CD4-positive, CD25-positive, alpha-beta regulatory T cell (primary cell): ENCODE measurements at regions not wholly inside any gene's neighbourhood (a gene's known extent, or its start where the extent isn't known, plus 50 kb on each side); places are given as distances from the start of the nearest gene placed in this dataset.

Experiments used
- ATAC-seq, 2 donors: fragments of 150-1000 bp; cut with Tn5 transposase; one replicate each; pipeline ENCODE4 v1.10.0; 2021; ENCODE audit warnings: low read depth in 2 of 2, moderate number of reproducible peaks in 2 of 2, moderate library complexity in 1 of 2
- DNase-seq, 3 donors: peaks; one replicate each; pipeline versions ENCODE4 v3.0.0 to v3.0.0-alpha.2; 2012 to 2022; ENCODE audit warnings: mixed read lengths in 1 of 3
- H3K27ac ChIP-seq: one replicate; pipeline ENCODE4 v1.7.0; 2013; ENCODE audit warnings: mild to moderate bottlenecking, low read length; ENCODE audit not compliant: insufficient read depth, poor library complexity, severe bottlenecking
- H3K27me3 ChIP-seq: one replicate; pipeline ENCODE4 v1.7.0; 2013; ENCODE audit warnings: low read length; ENCODE audit not compliant: control insufficient read depth, insufficient read depth
- H3K36me3 ChIP-seq: one replicate; pipeline ENCODE4 v1.7.0; 2013; ENCODE audit warnings: mild to moderate bottlenecking, low read length, moderate library complexity; ENCODE audit not compliant: control insufficient read depth, insufficient read depth
- H3K4me1 ChIP-seq: 2 replicates; pipeline ENCODE4 v1.7.0; 2013; ENCODE audit warnings: mild to moderate bottlenecking, low read length; ENCODE audit not compliant: insufficient read depth, control insufficient read depth, poor library complexity, severe bottlenecking
- H3K4me3 ChIP-seq: one replicate; pipeline ENCODE4 v1.7.0; 2013; ENCODE audit warnings: low read depth, mild to moderate bottlenecking, low read length, moderate library complexity
- H3K9me3 ChIP-seq, 2 experiments: 1 replicate in 1 of 2; 2 replicates in 1 of 2; pipeline ENCODE4 v1.7.0; 2013; ENCODE audit warnings: low read length in 2 of 2, mild to moderate bottlenecking in 1 of 2, moderate library complexity in 1 of 2; ENCODE audit not compliant: control insufficient read depth in 2 of 2
- H3K27ac Mint-ChIP-seq, 3 donors: one replicate each; pipeline ENCODE4 v1.8.0; 2020 to 2022; ENCODE audit warnings: mild to moderate bottlenecking in 3 of 3, mixed read lengths in 3 of 3, moderate library complexity in 2 of 3
- H3K27me3 Mint-ChIP-seq: one replicate; pipeline ENCODE4 v1.8.0; 2022; ENCODE audit warnings: mild to moderate bottlenecking, mixed read lengths
- H3K36me3 Mint-ChIP-seq: one replicate; pipeline ENCODE4 v1.8.0; 2020; ENCODE audit warnings: mixed read lengths
- H3K4me1 Mint-ChIP-seq, 4 donors: one replicate each; pipeline ENCODE4 v1.8.0; 2020 to 2022; ENCODE audit warnings: mixed read lengths in 4 of 4, mild to moderate bottlenecking in 1 of 4
- H3K4me3 Mint-ChIP-seq, 4 donors: one replicate each; pipeline ENCODE4 v1.8.0; 2020 to 2022; ENCODE audit warnings: mild to moderate bottlenecking in 4 of 4, mixed read lengths in 4 of 4, moderate library complexity in 3 of 4
- H3K9me3 Mint-ChIP-seq, 7 donors: one replicate each; pipeline ENCODE4 v1.8.0; 2020 to 2022; ENCODE audit warnings: mixed read lengths in 7 of 7, mild to moderate bottlenecking in 3 of 7, moderate library complexity in 2 of 7

DNA sequence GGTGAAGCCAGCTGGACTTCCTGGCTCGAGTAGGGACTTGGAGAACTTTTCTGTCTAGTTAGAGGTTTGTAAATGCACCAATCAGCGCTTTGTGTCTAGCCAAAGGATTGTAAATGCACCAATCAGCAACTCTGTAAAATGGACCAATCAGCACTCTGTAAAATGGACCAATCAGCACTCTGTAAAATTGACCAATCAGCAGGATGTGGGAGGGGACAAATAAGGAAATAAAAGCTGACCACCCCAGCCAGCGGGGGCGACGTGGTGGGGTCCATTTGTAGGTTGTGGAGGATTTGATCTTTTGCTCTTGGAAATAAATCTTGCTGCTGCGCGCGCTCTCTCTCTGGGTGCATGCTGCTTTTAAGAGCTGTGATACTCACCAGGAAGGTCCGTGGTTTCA is 202.9 kb downstream of the MIAT start:
- no peaks in the 10 kb centered on the region for H3K27me3 Mint-ChIP-seq
- peaks cover 0 to 2% (median 0%) of the 10 kb centered on the region in 7 donors for H3K9me3 Mint-ChIP-seq
- H3K36me3 ChIP-seq: peaks cover 6% of the 10 kb centered on the region
- no peak overlapping the region for H3K27ac Mint-ChIP-seq
- no peaks in the 10 kb centered on the region for H3K9me3 ChIP-seq
- no peak overlapping the region for H3K4me3 ChIP-seq
- no peak overlapping the region for H3K4me3 Mint-ChIP-seq
- peaks cover 67% of the 10 kb centered on the region for H3K36me3 Mint-ChIP-seq
- no peaks in the 10 kb centered on the region for H3K4me1 ChIP-seq
- H3K27me3 ChIP-seq: no peaks in the 10 kb centered on the region
- ATAC-seq: no peak
- no peak overlapping the region for H3K27ac ChIP-seq
- H3K4me1 Mint-ChIP-seq: no peaks in the 10 kb centered on the region
- DNase-seq: no peak

DNA sequence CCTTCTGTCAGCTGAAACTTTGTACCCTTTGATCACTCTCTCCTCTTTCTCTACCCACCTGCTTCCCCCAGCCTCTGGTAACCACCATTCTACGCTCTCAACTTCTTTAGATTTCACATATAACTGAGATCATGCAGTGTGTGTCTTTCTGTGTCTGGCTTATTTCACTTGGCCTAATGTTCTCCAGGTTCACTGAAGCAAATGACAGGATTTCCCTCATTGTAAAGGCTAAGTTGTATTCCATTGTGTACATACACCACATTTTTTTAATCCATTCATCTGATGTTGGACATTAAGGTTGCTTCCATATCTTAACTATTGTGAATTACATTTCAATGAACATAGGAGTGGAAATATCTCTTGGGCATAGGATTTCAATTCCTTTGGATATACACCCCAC is 207.6 kb downstream of the MIAT start:
- H3K4me3 Mint-ChIP-seq: no peak overlapping the region
- peaks cover 75% of the 10 kb centered on the region for H3K36me3 Mint-ChIP-seq
- Histone ChIP-seq H3K4me1 (no peaks in the 10 kb centered on the region), H3K36me3 (peaks cover 12% of the 10 kb centered on the region), H3K9me3 (no peaks in the 10 kb centered on the region), H3K4me3 (no peak overlapping the region), H3K27ac (no peak overlapping the region), H3K27me3 (no peaks in the 10 kb centered on the region)
- H3K4me1 Mint-ChIP-seq: peaks cover 0 to 3% (median 0%) of the 10 kb centered on the region in 4 donors
- peaks cover 0 to 22% (median 4%) of the 10 kb centered on the region in 7 donors for H3K9me3 Mint-ChIP-seq
- H3K27ac Mint-ChIP-seq: no peak overlapping the region
- ATAC-seq (no peak), DNase-seq (no peak)
- H3K27me3 Mint-ChIP-seq: no peaks in the 10 kb centered on the region

DNA sequence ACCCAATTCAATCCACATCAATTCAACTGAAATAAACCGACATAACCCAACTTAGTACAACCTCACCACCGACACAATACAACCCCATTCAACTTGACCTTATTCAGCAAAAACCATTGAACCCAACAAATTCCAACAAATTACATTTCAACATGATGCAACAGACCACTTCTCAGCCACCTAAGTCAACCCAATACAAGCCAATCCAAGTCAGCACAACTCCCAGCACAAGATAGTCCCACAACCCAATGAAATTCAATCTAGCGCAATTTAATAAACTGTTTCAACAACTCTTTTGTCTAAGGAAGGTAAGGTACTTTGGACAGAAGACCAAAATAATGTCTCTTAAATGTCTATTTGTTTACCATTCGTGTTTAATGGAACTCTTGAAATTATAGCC is 226.0 kb downstream of the MIAT start:
- Histone ChIP-seq H3K9me3 (no peaks in the 10 kb centered on the region), H3K4me1 (no peaks in the 10 kb centered on the region), H3K36me3 (peaks cover 9% of the 10 kb centered on the region), H3K27me3 (no peaks in the 10 kb centered on the region), H3K27ac (no peak overlapping the region), H3K4me3 (no peak overlapping the region)
- H3K36me3 Mint-ChIP-seq: peaks cover 63% of the 10 kb centered on the region
- ATAC-seq (no peak), DNase-seq (no peak)
- H3K4me3 Mint-ChIP-seq: no peak overlapping the region
- H3K4me1 Mint-ChIP-seq: peaks cover 0 to 3% (median 0%) of the 10 kb centered on the region in 4 donors
- H3K27me3 Mint-ChIP-seq: no peaks in the 10 kb centered on the region
- peaks cover 0 to 2% (median 0%) of the 10 kb centered on the region in 7 donors for H3K9me3 Mint-ChIP-seq
- H3K27ac Mint-ChIP-seq: no peak overlapping the region

DNA sequence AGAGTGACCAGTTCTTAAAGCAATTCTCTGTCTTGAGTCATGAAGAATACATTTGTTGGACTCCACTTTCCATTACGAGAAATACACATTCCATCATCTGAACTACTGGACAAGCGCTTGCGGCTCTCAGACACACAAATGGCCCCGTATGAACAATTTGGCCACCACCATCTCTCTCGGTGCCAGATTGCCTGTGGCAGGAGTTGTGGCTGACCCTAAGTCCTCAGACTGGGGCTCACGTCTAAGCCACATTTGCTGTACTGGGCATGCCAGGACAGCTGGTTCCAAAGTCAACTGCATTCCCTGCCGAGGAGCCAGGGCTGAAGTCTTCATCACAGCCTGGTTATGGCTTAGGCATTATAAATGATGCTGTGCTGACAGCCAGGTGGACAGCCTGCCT is 227.5 kb downstream of the MIAT start:
- no peak overlapping the region for H3K27ac Mint-ChIP-seq

DNA sequence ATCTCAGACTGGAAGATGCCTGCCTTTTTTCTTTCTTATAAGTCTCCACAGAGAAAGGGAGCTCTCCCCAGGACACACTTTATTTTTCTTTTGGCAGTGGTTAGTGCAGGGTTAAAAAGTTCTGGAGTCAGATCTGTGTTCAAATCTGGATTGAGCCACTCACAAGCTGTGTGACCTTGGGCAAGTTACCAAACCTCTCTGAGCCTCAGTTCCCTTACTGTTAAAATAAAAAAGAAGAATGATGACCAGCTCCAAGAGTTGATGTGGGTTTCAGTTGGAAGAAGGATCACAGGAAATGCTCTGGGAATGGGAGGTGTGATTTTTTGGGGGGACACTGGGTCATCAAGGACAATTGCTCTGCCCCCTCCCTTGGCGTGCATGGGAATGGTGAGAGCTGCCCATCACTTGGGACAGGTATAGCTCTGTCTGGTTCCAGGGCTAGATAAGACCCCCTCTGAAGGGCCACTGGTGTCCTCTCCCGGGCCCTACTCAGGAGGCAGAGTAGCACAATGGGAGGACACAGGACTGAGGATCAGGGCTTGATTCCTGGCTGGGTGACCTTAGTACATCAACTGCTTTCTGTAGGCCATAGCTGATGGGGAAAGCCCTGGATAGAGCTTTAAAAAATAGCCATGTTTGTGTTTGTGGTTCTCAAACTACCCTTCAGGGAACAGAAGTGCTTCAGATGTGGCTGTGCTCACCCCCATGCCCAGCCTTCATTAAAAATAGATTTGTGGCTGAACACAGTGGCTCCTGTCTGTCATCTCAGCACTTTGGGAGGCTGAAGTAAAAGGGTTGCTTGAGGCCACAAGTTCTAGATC is 228.3 kb downstream of the MIAT start:
- Histone ChIP-seq H3K9me3 (no peaks in the 10 kb centered on the region), H3K27ac (no peak overlapping the region), H3K36me3 (peaks cover 7% of the 10 kb centered on the region), H3K27me3 (no peaks in the 10 kb centered on the region), H3K4me3 (no peak overlapping the region), H3K4me1 (no peaks in the 10 kb centered on the region)
- DNase-seq: no peak
- peaks cover 49% of the 10 kb centered on the region for H3K36me3 Mint-ChIP-seq
- no peaks in the 10 kb centered on the region for H3K4me1 Mint-ChIP-seq
- peaks cover 0 to 2% (median 0%) of the 10 kb centered on the region in 7 donors for H3K9me3 Mint-ChIP-seq
- no peak for ATAC-seq
- H3K27me3 Mint-ChIP-seq: no peaks in the 10 kb centered on the region
- H3K4me3 Mint-ChIP-seq: peak overlapping the region in 1 of 4 donors; percentile 32
- H3K27ac Mint-ChIP-seq: no peak overlapping the region

More for the DNA sequence above, 227.5 kb downstream of the MIAT start:
- H3K27me3 Mint-ChIP-seq: no peaks in the 10 kb centered on the region
- Histone ChIP-seq H3K27ac (no peak overlapping the region), H3K27me3 (no peaks in the 10 kb centered on the region), H3K9me3 (no peaks in the 10 kb centered on the region), H3K36me3 (peaks cover 9% of the 10 kb centered on the region), H3K4me3 (no peak overlapping the region), H3K4me1 (no peaks in the 10 kb centered on the region)
- H3K9me3 Mint-ChIP-seq: peaks cover 0 to 2% (median 0%) of the 10 kb centered on the region in 7 donors
- DNase-seq: no peak
- H3K36me3 Mint-ChIP-seq: peaks cover 52% of the 10 kb centered on the region
- H3K4me1 Mint-ChIP-seq: no peaks in the 10 kb centered on the region
- no peak overlapping the region for H3K4me3 Mint-ChIP-seq
- no peak for ATAC-seq

DNA sequence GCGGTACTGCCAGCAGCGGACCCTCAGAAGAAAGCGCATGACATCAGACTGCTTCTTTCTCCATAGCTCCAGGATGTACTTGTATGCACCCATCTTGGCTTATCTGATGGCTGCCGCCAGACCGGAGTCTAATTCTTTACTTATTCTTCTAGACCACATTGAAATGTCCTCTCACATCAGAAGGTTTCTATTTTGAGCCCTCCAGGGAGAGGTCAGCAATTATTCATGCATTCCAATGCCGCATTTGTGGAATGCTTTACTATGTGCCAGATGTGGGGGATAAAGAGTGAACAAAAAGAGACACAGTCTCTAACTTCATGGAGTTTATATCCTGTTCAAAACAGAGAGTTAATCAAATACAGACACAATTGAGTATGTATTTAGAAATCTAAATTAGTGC is 230.1 kb downstream of the MIAT start:
- no peak overlapping the region for H3K27ac Mint-ChIP-seq
- DNase-seq (no peak), ATAC-seq (no peak)
- H3K4me3 Mint-ChIP-seq: no peak overlapping the region
- no peaks in the 10 kb centered on the region for H3K9me3 ChIP-seq
- H3K36me3 Mint-ChIP-seq: peaks cover 45% of the 10 kb centered on the region
- H3K27me3 Mint-ChIP-seq: no peaks in the 10 kb centered on the region
- H3K9me3 Mint-ChIP-seq: peaks cover 0 to 2% (median 0%) of the 10 kb centered on the region in 7 donors
- H3K4me3 ChIP-seq: no peak overlapping the region
- no peaks in the 10 kb centered on the region for H3K4me1 ChIP-seq
- peaks cover 7% of the 10 kb centered on the region for H3K36me3 ChIP-seq
- H3K4me1 Mint-ChIP-seq: no peaks in the 10 kb centered on the region
- no peaks in the 10 kb centered on the region for H3K27me3 ChIP-seq
- H3K27ac ChIP-seq: no peak overlapping the region

DNA sequence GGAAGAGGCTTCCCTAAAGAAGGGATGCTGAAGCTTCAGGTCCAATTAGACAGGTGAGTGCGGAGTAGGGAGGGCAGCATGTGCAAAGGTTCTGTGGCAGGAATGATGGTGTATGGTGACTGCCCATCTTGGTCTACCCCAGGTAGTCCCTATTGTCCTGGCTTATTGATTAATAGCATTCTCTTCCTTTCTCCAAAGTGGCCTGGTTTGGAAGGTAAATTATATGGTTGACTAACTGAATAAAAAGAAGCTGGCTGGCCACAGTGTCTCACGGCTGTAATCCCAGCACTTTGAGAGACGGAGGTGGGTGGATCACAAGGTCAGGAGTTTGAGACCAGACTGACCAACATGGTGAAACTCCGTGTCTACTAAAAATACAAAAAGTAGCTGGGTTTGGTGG is 230.5 kb downstream of the MIAT start:
- no peaks in the 10 kb centered on the region for H3K9me3 ChIP-seq
- no peak overlapping the region for H3K4me3 Mint-ChIP-seq
- no peak overlapping the region for H3K27ac Mint-ChIP-seq

DNA sequence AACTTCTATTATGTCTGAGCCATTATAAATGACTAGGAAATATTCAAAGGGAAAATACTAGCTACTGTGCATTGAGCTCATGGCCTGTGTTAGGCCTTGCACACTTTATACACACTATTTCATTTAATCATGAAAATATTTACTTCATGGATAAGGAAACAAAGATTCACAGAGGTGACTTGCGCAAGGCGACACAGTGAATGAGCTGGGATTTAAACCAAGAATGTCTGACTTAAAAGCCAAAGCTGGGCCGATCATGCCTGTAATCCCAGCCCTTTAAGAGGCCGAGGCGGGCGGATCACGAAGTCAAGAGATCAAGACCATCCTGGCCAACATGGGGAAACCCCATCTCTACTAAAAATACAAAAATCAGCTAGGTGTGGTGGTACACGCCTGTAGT is 231.5 kb downstream of the MIAT start:
- H3K9me3 ChIP-seq: no peaks in the 10 kb centered on the region
- H3K27me3 ChIP-seq: no peaks in the 10 kb centered on the region
- DNase-seq: no peak
- H3K4me3 Mint-ChIP-seq: peak overlapping the region in 1 of 4 donors; percentile 43
- no peak overlapping the region for H3K27ac Mint-ChIP-seq
- no peak for ATAC-seq
- H3K36me3 ChIP-seq: peaks cover 7% of the 10 kb centered on the region
- peaks cover 0 to 2% (median 0%) of the 10 kb centered on the region in 7 donors for H3K9me3 Mint-ChIP-seq
- H3K27me3 Mint-ChIP-seq: no peaks in the 10 kb centered on the region
- peaks cover 32% of the 10 kb centered on the region for H3K36me3 Mint-ChIP-seq
- H3K27ac ChIP-seq: no peak overlapping the region
- no peak overlapping the region for H3K4me3 ChIP-seq
- H3K4me1 Mint-ChIP-seq: no peaks in the 10 kb centered on the region
- H3K4me1 ChIP-seq: no peaks in the 10 kb centered on the region

More for the DNA sequence above, 230.5 kb downstream of the MIAT start:
- no peaks in the 10 kb centered on the region for H3K27me3 Mint-ChIP-seq
- H3K4me3 ChIP-seq: no peak overlapping the region
- no peaks in the 10 kb centered on the region for H3K4me1 Mint-ChIP-seq
- no peaks in the 10 kb centered on the region for H3K4me1 ChIP-seq
- no peak for DNase-seq
- H3K27me3 ChIP-seq: no peaks in the 10 kb centered on the region
- peaks cover 0 to 2% (median 0%) of the 10 kb centered on the region in 7 donors for H3K9me3 Mint-ChIP-seq
- peaks cover 7% of the 10 kb centered on the region for H3K36me3 ChIP-seq
- peaks cover 40% of the 10 kb centered on the region for H3K36me3 Mint-ChIP-seq
- no peak overlapping the region for H3K27ac ChIP-seq
- no peak for ATAC-seq
